Germinal center (tissue), 1 donor: ENCODE measurements at regions not wholly inside any gene's neighbourhood (a gene's known extent, or its start where the extent isn't known, plus 50 kb on each side); places are given as distances from the start of the nearest gene placed in this dataset.
"Not testable (repeated sequence)": the region's sequence is repeated elsewhere in the genome, so short reads cannot be mapped to it uniquely, and the experiment has no call there.

ENCODE experiments used
- DNase-seq: peaks from one replicate; pipeline ENCODE4 v3.0.0; 2012; ENCODE audit warnings: mixed read lengths, low spot score

DNA sequence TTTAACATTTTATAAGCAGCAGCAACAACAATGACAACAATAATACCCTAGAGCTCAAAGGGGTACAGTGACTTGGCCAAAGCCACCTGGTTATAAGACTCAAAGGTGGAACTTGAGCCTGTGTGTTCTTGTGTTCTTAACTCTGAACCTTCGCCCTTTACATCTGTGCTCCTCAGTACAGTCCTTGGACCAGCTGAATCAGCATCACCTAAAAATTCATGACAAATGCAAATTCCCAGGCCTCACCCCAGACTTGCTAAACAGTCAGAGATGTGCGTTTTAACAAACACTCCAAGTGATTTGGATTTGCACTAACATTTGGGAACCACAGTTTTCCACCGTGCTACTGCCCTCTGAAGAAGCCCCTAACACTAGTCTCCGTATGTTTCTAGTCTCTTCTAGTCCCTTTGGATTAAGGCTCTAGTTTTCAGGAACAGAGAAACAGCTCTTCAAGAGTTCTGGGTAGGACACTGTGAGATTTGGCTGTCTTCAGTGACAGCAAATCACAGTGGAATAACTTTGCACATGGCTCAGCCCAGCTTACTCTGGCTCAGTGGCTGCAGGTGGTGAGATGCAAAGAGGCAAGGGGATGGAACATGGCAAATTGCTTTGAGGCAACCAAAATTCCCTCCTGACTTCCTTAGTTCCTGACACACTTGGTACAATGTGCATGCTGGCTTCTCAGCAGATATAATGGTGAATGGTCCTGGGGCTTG lies 151.0 kb upstream of the CDH11 start:
- no peak for DNase-seq

GRCh38 chr16:65271996-65272395 lies 150.1 kb upstream of the CDH11 start:
- DNase-seq: no peak

DNA sequence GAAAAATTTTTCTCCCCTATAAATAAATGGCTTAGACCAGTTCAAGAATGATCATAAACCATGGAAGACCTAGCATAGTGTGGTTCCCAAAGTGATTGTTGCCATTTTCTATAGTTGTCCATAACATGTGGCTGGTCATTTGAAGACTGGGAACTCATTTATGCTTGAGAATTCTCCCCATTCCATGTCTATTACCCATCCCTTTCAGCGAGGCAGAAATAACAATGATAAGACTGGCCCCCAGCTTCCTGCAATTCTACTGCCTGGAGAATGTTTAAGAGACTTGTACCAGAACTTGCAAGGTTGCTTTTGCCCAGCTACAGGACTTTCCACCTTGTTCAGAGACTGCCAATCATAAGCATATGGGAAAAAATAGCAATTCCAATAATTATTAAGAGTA lies 146.5 kb upstream of the CDH11 start:
- no peak for DNase-seq

DNA sequence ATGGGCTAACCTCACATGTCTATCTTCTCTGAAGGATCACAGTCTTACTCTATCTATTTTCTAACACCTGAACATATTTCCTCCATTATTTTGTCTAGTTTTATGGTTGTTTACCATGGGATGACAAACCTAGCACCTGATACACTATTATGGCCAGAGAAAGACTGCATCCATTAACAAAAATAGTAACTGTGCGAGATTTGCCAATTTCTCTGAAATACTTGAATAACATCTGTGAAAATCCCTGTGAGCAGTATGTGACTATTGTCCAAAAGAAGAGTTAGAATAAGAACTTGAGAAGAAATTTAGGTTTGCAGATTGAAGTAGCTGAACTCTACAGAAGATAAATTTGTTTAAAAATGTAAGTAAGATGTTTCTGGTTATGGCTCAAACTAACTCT lies 142.0 kb upstream of the CDH11 start:
- no peak for DNase-seq

DNA sequence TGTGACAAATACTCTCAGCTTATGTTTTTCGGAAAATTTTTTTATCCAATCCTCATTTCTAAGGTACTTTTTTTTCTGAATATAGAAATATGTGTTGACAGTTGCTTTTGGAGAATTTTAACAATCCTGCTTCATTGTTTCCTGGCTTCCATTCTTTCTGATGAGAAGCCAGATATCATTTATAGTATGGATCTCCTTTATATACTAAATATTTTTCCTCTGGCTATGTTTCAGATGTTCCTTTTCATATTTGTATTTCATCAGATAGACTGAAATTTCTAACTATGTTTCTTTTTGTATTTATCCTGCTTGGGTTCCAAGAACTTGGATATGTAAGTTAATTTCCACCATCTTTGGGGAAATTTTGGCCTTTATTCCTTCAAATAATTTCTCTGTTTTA lies 138.9 kb upstream of the CDH11 start:
- DNase-seq: no peak

DNA sequence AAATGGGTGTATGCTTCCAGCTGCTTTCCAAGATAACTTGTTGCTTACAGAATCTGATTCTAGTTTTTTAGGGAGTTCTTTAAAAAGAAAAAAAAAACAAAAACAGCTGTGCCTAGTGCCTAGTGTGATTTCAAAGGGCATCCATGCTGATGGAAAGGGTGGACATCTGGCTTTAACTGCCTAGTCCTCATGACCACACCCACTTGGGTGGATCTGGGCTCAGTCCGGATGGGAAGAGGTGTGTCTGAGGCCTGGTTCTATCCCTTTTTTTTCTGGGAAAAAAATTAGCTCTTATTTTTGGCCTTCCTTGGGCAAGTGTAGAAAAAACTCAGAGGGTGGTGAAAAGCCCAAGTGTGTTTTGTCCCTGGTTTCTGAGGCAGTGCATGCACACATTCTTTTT lies 132.3 kb upstream of the CDH11 start:
- DNase-seq: no peak

DNA sequence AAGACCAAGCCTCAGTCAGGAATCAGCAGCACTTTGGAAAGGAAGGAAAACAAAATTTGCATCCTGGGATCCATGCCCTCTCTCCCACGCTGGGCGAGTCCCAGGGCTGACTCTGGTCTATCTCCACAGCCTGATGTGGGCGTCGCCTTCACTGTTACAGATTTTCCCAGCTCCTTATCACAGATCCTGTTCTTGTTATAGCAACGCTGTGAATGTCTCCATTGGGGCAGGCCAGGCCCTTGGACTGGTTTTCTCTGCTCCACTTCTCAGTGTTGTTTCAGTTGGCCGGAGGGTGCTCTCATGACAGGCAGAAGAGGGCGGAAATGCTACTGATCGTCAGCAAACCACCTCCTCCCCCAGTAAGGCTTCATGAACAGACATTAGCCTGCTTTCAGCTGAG lies 127.9 kb upstream of the CDH11 start:
- DNase-seq: no peak

- no peak for DNase-seq
Observed at GRCh38 chr16:65244787-65245186, 122.9 kb upstream of the CDH11 start.

GRCh38 chr16:65235339-65236177 lies 113.7 kb upstream of the CDH11 start:
- DNase-seq: no peak

DNA sequence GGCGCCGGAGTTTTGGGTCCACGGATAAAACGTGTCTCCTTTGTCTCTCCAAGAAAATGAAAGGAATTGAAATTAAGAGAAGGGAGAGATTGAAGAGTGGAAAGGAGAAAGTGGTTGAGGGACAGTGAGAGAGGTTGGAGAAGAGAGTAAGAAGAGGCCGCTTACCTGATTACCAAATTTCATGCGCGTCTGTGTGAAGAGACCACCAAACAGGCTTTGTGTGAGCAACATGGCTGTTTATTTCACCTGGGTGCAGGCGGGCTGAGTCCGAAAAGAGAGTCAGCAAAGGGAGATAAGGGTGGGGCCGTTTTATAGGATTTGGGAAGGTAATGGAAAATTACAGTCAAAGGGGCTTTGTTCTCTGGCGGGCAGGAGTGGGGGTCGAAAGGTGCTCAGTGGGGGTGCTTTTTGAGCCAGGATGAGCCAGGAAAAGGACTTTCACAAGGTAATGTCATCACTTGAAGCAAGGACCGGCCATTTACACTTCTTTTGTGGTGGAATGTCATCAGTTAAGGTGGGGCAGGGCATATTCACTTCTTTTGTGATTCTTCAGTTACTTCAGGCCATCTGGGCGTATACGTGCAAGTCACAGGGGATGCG lies 113.0 kb upstream of the CDH11 start:
- DNase-seq: not testable (repeated sequence)

- DNase-seq: no peak
Observed at GRCh38 chr16:65229191-65229662, 107.4 kb upstream of the CDH11 start.

DNA sequence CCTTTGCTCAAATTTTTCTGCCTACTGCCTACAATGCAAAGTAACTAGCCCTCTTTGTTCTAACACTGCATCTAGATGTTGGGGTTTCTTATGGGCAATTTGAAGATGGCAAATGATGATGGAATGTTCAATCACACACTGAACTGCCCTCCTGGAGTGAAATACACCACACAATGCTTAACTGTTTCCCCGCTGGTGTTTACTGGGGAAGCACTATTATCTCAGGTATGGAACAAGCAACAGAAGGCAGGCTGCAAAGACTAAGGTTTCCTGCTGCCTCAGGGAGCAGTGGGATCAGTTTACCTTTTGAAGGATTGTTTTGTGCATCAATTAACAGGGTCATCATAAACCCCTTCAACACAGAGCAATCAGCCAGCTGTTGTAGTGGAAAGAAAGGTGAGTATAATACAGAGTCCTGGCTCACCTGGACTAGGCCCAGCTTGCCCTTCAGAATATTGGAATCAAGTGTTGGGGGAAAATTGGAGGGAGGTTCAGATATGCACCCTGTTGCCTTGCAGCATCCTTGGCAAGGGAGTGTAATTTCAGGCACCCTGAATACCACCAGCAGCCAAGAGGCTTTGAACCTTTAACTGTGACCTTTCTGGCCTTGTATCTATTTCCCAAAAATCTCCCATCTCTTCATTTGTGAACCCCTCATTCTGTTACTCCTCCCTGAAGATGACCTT lies 105.4 kb upstream of the CDH11 start:
- no peak for DNase-seq

DNA sequence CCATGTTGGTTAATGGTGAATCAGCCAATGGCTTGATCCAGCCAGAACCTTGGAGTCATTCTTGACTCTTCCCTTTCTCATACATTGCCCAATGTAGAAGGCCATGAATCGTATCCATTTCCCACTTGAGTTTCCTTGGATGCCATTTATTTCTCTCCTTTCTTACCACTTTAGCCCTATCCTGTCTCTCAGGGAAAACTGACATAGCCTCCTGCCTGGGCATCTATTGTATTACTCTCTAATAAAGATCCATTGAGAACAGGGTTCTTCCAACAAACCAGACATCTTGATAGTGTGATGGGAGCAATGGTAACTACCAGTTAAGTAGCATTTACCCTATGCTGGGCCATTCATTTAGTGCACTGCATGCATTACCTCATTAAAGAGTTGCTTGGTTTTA lies 104.2 kb upstream of the CDH11 start:
- DNase-seq: no peak

DNA sequence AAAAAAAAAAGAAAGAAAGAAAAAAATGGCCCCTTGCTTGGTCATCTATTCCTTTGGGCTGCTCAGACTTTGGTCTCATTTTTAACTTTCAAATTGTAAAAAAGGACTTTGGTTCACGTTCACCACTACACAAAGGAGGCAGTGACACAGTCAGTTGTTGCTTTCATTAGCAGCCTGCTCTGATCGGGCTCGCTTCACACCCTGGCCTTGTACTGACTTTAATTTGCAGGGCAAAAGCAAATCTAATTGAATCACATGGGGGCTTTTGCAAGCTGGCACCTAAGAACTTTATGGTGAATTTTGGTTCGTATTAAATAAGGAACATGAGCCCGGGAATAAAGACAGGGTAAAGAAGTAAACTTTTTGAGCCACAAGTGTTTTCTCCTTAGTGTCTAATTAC lies 103.6 kb upstream of the CDH11 start:
- no peak for DNase-seq

DNA sequence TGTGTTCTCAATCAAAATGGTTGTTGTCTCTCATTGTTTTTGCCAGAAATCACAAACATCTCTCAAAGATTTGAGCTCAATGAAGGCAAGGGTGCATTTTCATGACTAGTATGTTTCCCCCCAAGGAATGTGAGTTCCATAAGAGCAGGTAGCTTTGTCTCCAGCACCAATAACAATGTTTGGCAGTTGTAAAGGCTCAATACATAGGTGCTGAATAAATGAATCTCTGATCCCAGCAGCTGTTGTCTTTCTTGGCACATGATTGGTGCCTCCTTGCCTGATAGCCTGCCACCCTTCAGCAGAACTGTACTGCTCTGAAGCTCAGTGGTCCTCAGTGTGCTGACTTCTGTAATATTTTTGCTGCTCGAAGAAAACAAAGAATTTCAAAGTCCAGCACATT lies 103.1 kb upstream of the CDH11 start:
- DNase-seq: no peak

- DNase-seq: no peak
Observed at GRCh38 chr16:65224471-65224870, 102.6 kb upstream of the CDH11 start.

GRCh38 chr16:65223335-65223734 lies 101.5 kb upstream of the CDH11 start:
- no peak for DNase-seq

GRCh38 chr16:65222536-65222935 lies 100.7 kb upstream of the CDH11 start:
- no peak for DNase-seq

DNA sequence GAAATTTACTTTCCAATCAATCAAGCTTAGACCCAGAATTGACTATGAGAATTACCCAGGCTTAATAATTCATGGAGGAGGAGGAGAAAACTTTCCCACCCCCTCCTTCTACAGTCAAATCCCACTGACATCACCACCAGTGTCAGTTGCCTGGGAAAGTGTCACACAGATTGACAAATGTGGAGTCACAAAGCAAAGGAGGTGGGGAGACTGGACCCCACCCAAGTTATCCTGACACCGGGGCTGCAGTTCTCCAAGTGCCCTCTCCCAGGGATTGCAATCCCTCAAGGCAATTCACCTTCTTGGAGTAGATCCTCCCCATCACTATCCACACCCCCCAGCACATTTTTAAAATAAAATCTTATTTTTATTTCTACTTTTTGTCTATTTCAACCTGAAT lies 100.2 kb upstream of the CDH11 start:
- DNase-seq: no peak

DNA sequence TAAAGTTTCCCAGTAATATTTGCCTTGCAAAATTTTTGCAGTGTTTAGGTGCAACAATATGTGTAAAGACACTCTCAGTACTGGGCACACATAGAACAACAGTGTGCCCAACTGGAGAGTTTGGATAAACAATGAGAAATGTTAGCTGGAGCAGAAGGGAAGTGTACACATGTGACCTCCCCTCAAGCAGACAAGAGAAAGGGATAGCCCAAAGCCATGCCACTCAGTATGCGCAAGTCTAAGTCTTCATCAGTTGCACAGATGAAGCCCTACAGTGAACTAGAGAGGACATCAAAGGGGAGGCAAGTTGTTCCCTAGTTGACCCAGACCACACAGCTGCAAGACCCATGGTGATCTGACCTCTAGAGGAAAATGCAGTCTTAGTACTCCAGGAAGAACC lies 97.9 kb upstream of the CDH11 start:
- DNase-seq: no peak

- DNase-seq: no peak
Observed at GRCh38 chr16:65218348-65218747, 96.5 kb upstream of the CDH11 start.

GRCh38 chr16:65213866-65214595 lies 92.2 kb upstream of the CDH11 start:
- DNase-seq: no peak
